CD4-positive, alpha-beta T cell treated with Interleukin-17A for 1 hour (primary cell): ENCODE measurements at regions not wholly inside any gene's neighbourhood (a gene's known extent, or its start where the extent isn't known, plus 50 kb on each side); places are given as distances from the start of the nearest gene placed in this dataset.
"Not testable (repeated sequence)": the region's sequence is repeated elsewhere in the genome, so short reads cannot be mapped to it uniquely, and the experiment has no call there.

Source experiments
- DNase-seq: peaks from one replicate; pipeline ENCODE4 v3.0.0-alpha.2; 2020

DNA sequence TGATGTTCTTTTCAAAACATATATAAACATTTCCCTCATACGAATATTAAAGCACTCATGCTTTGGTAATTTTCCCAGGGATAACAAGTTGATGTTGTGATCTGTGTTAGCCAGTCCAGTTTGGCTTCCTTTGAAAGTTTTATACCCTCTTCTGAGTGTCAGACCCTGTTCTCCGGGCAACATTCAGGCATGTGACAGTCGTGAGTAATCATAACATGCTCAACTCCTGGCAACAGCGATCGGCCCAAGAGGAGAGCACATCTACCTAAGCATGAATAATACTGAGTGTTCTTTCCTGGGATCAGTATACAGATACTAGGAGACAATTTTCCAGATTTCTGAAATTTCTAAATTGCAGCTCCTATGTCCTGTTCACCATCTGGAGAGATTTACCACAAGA, 1086.4 kb downstream of the CDH8 start:
- no peak for DNase-seq

DNA sequence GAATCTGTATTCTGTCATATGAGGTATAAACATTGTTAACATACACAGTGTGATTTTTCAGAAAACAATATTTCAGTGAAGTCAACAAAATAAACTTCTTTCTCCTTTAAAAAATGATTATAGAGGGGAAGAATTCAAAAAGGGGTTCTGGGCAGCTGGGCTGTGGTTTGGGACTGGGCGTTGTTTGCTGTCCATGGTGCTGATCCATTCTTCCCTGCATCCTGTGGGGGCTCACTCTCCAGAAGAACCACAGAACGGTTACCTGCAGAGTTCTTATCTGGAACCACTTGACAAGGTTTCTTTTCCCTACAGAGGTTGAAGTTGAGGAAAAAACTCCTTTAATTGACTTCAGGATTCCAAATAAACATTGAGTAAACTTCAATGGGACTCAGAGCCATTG, 1091.0 kb downstream of the CDH8 start:
- no peak for DNase-seq

DNA sequence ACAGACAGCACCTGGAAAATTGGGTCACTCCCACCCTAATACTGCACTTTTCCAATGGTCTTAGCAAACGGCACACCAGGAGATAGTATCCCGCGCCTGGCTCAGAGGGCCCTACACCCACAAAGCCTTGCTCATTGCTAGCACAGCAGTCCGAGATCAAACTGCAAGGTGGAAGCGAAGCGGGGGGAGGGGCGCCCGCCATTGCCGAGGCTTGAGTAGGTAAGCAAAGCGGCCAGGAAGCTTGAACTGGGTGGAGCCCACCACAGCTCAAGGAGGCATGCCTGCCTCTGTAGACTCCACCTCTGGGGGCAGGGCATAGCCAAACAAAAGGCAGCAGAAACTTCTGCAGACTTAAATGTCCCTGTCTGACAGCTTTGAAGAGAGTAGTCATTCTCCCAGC, 1100.0 kb downstream of the CDH8 start:
- DNase-seq, result not testable (repeated sequence)

DNA sequence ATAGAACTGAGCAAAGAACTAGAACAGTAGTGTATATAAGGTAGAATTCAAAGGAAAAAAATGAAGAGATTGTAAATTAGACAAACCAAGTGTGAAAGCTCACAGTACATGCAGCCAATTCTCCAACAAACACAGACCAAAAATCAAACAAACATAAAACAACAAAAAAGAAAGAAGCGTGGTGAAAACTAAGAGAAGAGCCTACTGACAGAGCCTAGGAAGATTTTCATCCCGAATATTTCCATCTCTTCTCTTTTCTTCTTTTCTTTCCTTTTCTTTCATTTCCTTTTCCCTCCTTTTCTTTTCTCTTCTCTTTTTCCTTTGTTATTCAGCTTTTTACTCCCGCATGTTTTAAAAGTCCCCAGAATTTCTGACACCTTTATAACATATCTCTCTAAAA, 1103.6 kb downstream of the CDH8 start:
- DNase-seq, result no peak

DNA sequence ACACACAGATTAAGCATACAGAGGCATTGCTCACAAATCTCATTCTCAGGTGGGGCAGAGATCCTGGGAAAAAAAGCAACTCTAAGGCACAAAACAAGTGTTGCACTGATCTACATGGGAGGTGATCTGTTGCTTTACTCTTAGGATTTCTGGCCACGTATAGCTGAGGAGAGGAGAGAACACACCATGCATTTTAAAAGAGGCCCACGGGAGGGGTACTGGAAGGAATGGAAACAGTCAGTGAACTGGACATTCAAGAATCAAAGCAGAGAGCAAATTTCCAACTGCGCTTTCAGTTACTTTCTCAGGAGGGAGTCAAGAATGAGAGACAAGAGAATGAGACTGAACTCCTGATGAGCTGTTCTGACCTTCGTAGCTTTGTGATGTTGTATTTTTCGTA, 1105.9 kb downstream of the CDH8 start:
- no peak for DNase-seq

DNA sequence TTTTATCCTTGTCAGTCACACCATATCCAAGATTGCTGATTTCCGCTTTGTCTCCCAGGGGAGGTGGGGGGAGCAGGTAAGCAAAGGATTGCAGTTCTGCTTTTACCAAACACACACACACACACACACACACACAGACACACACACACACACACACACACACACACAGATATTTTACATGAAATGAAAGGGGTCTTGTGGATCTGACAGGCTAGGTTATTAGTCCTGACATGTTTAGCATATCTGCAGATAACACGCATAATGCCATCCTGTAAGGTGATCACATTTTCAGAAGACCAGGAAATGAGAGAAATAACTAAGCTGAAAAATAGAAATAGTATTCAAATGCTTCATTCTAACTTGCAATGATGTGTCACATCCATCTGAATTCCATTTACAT, 1113.3 kb downstream of the CDH8 start:
- no peak for DNase-seq

DNA sequence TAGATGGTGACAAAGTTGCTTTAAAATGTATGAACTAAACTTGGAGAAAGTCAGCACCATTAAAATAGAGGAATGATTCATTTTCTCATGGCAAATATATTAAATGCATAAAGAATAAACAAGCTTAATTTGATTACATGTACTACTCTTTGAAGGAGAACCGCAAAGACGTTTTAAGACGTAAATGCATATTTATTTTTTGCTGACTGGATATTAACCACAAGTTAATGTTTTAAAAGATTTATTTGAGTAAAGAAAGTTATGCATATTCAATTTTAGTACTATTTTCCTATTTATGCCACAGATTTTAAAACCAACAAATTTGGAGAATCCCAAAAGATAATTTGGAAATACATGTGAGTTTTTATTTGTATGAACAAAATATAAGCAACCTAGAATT, 1121.9 kb downstream of the CDH8 start:
- no peak for DNase-seq

DNA sequence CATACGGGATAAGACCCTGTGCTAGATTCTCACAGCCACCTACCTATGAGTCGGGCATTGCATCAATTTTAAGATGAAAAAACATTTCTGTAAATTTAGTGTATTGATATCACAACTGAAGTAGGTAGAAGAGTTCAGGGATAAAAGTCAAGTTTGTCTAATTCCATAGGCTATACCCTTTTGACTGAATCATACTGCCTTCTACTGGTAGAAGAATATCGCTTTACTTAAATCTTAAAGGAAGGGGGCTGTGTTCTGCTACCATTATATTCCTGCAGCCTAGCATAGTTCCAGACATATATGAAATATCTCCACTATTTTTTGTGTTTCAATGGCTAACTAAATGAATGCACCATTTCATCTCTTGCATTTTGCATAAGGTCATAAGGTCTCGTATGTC, 1128.6 kb downstream of the CDH8 start:
- DNase-seq, result no peak

DNA sequence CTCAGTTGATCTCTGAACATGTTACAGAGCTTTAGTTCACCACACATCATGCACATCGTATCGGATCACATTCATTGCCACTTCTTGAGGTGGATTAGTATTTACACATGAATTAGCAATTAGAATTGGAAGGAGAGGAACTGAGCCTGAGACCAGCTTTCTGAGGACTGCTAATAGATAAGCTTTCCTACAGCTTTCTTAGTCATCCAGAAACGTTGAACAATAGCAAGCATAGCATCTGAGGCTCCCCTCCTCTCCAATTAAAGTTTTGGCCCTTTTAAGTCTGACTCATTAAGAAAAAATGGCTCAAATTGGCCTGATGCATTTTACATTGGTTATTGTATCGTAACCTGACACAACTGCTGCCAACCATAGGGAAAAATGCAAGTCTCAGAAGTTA, 1130.4 kb downstream of the CDH8 start:
- no peak for DNase-seq

DNA sequence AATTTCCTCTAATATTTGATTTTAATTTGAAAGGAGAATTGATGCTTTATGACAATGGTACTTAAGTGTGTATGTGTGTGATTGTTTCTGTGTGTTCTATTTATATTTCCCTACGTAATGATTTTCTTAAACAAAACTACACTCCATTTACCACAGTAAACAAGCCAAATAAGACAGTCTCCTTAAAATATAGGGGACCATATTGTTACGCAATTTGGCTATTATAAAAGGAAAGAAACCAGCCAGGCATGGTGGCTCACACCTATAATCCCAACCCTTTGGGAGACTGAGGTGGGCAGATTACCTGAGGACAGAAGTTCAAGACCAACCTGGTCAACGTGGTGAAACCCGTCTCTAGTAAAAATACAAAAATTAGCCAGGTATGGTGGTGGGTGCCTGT, 1134.1 kb downstream of the CDH8 start:
- DNase-seq, result no peak

DNA sequence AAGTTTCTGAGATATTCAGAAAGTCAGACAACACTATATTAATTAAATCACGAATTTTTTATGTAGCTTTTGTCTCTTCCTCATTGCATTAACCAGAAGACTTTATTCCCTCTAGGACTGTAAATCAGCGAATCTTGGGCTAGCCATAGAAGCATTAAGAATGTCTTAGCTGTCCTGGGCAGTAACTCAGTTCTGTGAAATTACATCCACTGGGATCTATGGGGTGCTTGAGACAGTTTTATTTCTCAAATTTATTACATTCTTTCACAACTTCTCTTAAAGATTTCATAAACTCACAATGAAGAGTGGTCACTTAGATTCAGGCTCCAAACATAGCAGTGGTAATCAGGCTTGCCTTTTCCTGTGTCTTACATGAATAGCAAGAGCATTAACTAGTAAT, 1153.4 kb downstream of the CDH8 start:
- no peak for DNase-seq

DNA sequence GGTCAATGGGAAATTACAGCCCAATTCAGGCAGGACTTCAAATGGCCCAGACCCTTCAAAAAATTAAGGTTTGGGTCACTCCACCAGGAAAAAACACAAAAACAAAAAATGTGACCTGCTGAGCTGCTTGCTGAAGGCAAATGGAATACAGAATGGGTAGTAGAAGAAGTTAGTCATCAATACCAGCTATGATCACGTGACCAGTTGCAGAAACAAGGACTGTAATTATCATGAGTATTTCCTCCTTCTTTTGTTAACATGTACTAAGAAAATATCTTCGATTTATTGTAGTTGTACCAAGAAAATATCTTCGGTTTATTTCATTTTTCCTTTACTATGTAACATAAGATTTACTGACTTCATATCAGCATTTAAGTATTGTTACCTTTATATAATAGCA, 1183.6 kb downstream of the CDH8 start:
- DNase-seq, result no peak

DNA sequence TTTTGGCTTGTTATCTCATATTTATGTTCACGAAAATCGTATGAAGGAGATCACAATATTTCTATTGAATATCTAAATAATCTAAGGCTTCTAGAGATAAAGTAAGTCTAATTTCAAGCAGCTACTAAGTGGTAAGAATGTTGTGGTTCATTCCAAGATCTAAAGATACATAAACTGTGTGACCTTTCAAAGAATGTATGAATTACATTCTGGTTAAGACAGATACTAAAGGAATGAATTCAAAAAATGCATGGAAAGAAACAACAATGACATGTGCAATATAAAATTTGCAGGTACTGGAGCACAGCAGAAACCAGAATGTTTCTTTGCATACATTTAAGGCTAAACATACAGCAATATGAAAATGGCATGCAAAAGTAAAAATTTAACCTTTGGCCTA, 1214.6 kb downstream of the CDH8 start:
- DNase-seq, result no peak

DNA sequence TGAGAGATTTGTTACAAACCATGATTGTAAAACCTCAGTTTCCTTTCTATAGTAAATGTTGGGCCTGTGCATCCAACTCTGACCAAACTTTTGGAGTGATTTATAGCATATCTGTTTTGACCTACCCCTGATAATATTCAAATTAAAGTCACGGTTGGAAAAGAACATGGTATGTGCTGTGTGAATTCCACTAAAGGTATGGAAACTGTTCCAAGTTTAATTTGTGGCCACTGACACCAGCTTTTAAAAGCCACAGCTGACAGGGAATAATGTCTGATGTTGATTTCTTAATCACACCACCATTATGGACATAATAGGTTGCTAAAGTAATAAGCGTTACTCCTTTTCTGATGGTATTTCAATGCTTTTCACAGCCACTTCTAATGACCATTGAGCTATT, 1215.9 kb downstream of the CDH8 start:
- no peak for DNase-seq

DNA sequence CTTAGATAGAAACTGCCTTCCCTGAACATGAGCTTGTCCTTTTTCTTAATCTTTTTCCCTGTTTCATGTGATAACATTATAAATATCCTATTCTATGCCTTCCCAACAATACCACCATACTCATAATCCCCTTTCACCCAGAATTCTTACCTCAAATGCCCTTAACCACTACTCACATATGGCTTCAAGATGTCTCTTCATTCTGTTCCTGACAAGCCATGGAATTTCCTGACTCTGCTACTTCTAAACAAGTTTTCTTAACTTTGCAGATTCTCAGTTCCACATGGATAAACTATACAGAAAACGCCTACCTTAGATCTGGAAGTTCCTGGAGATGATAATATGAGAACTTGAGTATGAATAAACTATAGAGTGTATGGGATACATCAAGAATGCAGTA, 1217.8 kb downstream of the CDH8 start:
- DNase-seq, result no peak

DNA sequence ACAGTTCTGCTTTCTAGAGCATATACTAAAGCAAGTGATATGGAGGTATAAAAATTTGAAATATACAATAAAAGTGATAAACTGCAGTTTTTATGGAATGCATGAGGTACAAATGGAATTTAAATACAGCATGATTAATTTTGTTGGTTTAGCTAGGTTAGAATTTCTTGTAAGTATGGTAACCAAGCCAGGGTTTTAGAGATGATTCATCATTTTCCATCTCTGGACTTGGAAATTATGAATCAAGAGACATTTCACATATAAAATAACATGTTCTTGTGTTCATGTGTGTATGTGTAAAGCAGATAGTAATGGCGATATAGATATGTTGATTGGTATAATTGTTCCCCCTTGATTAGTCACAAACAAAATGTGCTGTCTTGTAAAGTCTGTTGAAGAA, 1219.8 kb downstream of the CDH8 start:
- no peak for DNase-seq

DNA sequence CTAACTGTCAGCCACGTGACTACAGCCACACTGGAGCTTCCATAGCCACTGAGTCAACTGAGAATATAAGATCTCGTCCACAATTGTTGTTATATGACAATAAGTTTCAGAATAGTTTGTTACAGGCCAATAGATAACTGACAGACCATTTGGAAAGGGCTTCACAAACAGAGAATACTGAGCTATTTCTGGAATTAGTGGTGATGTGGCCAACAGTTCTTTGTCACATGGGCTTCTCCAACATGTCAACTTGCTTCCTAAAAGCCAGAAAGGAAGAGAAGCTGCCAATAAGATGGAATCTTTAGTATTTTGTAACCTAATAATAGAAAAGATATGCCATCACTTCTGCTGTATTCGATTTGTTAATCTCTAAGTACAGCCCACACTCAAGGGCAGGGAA, 1220.4 kb downstream of the CDH8 start:
- no peak for DNase-seq

DNA sequence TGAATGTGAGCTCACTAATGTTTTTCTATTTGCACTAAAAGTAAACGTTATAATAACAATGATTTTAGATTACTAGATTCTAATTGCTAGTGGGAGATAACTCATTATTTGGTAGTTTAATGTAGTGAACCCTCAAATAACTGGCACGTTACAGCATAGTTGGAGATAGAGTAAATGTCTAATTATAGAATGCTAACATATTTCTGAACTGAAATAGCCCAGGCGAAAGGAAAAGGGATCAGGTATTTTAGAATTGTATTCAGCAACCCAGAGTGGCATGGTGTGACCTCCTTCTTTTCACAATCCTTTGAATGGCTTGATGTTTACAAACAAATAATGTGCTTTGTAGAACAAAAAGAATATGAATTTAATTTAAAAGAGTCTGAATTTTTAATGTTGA, 1221.2 kb downstream of the CDH8 start:
- no peak for DNase-seq

DNA sequence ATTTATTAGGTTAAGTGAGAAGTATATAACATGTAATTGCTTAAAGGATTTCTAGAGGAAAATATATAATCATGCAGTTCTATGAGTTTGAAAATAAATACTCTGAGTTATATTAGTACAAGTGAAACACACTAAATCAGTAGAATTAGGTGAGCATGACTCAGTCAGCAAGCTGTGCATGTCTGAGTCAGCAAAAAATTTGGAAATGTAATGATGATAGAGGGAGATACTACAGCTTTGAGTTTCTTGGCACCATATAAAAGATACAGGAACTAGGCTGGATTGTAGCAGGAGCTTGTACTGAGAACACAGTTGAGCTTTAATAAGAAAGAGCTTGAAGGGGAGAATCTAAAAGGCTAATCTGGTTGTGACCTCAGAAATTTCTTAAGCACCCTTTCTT, 1224.6 kb downstream of the CDH8 start:
- DNase-seq, result no peak

DNA sequence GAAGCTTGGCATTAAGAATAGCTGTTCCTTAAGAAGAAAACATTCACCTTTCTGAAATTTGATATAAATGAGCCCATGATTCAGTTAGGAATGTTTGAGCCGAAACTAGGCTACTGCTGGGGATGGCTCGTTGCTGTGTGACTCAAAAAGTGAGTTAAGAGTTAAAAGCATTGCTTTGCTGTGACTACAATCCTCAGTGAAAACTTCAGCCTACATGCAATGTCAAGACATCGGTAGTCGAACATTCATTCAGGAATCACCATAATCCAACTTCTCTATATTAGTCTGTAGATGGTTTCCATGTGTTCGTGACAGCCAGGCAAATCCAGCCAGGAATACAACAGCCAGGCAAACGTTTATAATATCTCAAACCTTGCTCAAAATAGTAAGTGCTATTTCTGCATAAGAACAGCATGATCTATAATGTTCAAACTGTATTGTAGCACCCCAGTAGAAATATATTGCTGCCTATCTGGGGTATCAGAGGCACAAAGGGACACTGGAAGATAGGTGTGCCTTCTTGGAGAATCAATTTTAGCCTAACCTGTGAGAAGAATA, 1225.1 kb downstream of the CDH8 start:
- DNase-seq, result no peak

DNA sequence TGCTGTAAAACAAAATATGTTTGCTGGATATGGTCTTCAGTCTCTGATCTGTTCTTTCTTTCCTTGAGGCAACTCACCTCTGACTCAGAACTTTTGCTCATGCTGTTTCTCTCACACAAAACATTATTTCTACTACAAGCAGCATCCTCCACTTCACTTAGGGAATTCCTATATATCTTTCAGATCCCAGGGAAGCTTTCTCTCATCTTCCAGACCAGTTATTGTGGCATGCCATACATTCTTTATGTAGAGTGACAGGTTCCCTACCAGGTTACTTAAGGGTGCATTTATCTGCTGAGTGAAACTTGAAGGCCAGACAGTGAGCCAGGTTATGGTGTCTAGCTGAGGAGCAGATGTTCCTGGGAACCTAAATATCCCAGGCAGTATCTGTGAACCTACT, 1226.0 kb downstream of the CDH8 start:
- DNase-seq, result no peak

DNA sequence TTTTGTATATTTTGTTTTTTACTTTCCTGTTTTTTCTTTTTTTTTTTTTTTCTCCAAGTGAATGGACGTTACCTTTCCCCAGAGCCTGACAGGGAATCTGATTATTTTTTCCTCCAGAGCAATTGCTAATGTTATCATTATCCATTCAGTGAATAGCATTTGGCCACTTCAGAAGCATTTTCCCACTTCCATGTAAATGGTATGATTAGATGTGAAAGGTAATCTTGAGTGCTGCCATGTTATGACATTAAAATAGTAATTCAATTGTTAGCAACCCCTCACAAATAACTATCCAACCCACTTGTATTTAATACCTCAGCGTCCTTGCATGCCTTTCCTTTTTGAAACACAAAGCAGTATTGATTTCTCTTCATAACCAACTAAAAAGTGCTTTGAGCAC, 1243.8 kb downstream of the CDH8 start:
- DNase-seq, result no peak

DNA sequence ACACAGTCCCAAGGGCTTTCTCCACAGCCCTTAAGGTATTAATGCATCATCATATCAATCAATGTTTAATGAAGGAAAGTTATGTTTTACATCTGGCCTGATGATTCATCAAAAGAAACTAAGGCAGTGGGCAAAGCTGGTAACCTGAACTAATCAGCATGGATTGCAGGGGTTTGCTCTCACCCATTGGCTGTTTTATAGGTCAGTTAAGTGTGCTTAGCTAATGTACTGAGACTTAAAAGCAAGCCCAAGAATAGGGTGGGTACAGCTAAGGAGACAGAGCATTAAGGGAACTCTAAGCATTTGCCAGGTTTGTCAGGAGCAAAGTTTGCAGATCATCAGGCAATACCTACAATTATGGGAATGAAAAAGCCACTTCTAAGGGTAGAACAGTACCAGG, 1247.6 kb downstream of the CDH8 start:
- DNase-seq, result no peak

DNA sequence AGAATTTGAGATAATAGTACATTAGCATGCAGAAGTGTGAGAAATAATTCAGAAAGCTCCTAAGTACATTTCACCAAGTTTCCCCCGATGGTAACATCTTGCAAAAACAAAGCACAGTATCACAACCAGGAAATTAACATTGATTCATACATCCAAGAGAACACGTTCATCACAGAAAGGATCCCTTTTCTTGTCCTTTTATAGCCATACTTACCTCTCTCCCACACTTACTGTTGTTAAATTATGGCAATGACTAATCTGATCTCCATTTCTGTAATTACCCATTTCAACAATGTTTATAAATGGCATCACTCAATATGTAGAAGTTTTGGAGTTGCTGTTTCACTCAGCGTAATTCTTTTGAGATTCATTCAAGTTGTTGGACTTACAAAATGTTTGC, 1260.0 kb downstream of the CDH8 start:
- DNase-seq, result no peak

DNA sequence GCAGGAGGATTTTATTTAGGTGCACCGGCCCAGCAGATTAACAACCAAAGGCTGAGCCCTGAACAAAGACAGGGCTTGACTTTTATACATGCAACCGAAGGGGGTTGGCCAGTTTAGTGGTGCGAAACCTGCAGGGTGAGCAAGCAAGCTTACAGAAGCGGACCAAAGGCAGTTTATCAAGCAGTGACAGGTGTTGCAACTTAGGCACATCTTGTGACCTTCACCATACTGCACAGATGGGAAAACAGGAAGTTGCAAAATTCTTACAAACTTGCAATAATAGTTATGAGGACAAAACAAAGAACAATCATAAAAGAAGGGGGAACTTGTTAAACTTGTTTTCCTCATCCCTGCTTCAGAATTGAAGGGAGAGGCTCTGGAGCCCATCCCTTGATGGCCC, 1265.1 kb downstream of the CDH8 start:
- DNase-seq, result no peak

DNA sequence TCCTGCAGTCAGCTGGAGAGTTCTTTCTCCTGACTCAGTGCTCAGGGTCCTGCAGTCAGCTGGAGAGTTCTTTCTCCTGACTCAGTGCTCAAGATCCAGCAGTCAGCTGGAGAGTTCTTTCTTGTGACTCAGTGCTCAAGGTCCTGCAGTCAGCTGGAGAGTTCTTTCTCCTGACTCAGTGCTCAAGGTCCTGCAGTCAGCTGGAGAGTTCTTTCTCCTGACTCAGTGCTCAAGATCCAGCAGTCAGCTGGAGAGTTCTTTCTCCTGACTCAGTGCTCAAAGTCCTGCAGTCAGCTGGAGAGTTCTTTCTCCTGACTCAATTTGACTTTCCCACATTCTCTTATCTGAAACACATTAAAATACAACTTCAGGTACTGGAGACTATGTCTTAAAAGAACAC, 1265.9 kb downstream of the CDH8 start:
- not testable (repeated sequence) for DNase-seq
